HG03565 (cell line): ENCODE measurements at regions not wholly inside any gene's neighbourhood (a gene's known extent, or its start where the extent isn't known, plus 50 kb on each side); places are given as distances from the start of the nearest gene placed in this dataset.

Source experiments
- ATAC-seq: cut with Tn5 transposase; IDR thresholded peaks from one replicate; pipeline ENCODE4 v1.9.1; 2021; ENCODE audit warnings: mild to moderate bottlenecking, moderate library complexity; ENCODE audit not compliant: unreplicated experiment

- ATAC-seq: no peak
Observed at GRCh38 chr9:20200581-20200980, 411.7 kb upstream of the SLC24A2 start.

- ATAC-seq: no peak
Observed at GRCh38 chr9:20199111-20199510, 410.3 kb upstream of the SLC24A2 start.

- no peak for ATAC-seq
Observed at GRCh38 chr9:20197976-20198685, 409.3 kb upstream of the SLC24A2 start.

GRCh38 chr9:20191228-20191840 is 402.5 kb upstream of the SLC24A2 start:
- ATAC-seq: no peak

GRCh38 chr9:20189871-20190270 is 401.0 kb upstream of the SLC24A2 start:
- no peak for ATAC-seq

- no peak for ATAC-seq
Observed at GRCh38 chr9:20188616-20189369, 400.0 kb upstream of the SLC24A2 start.

- ATAC-seq: no peak
Observed at GRCh38 chr9:20187318-20187717, 398.5 kb upstream of the SLC24A2 start.

GRCh38 chr9:20186823-20187222 is 398.0 kb upstream of the SLC24A2 start:
- no peak for ATAC-seq

GRCh38 chr9:20186231-20186630 is 397.4 kb upstream of the SLC24A2 start:
- ATAC-seq: no peak

- ATAC-seq: no peak
Observed at GRCh38 chr9:20184541-20184940, 395.7 kb upstream of the SLC24A2 start.

GRCh38 chr9:20178679-20179078 is 389.8 kb upstream of the SLC24A2 start:
- ATAC-seq: no peak

- no peak for ATAC-seq
Observed at GRCh38 chr9:20178197-20178596, 389.4 kb upstream of the SLC24A2 start.

GRCh38 chr9:20170122-20170521 is 381.3 kb upstream of the SLC24A2 start:
- ATAC-seq: no peak

GRCh38 chr9:20152151-20152725 is 363.4 kb upstream of the SLC24A2 start:
- ATAC-seq: no peak

GRCh38 chr9:20148416-20148815 is 359.6 kb upstream of the SLC24A2 start:
- no peak for ATAC-seq

GRCh38 chr9:20144197-20144596 is 355.4 kb upstream of the SLC24A2 start:
- ATAC-seq: no peak

- no peak for ATAC-seq
Observed at GRCh38 chr9:20139763-20140290, 351.0 kb upstream of the SLC24A2 start.

- no peak for ATAC-seq
Observed at GRCh38 chr9:20138841-20139240, 350.0 kb upstream of the SLC24A2 start.

- ATAC-seq: no peak
Observed at GRCh38 chr9:20138116-20138515, 349.3 kb upstream of the SLC24A2 start.

GRCh38 chr9:20137425-20137824 is 348.6 kb upstream of the SLC24A2 start:
- ATAC-seq: no peak

GRCh38 chr9:20135119-20135697 is 346.4 kb upstream of the SLC24A2 start:
- no peak for ATAC-seq
